B cell (primary cell): ENCODE measurements at regions not wholly inside any gene's neighbourhood (a gene's known extent, or its start where the extent isn't known, plus 50 kb on each side); places are given as distances from the start of the nearest gene placed in this dataset.

ENCODE experiments used
- ATAC-seq: fragments of 200-7000 bp; cut with Tn5 transposase; one replicate; pipeline ENCODE4 v1.10.0; 2021; ENCODE audit warnings: low read depth, mild to moderate bottlenecking, moderate number of reproducible peaks, moderate library complexity
- CTCF ChIA-PET: fragments of 350-600 bp; sonication (Branson Sonifier 250); formaldehyde crosslinking; loops from one replicate; lab custom pipeline; 2021; ENCODE audit warnings: antibody characterized with exemption, inconsistent platforms; lab: Charles Lee
- POLR2A ChIA-PET: fragments of 350-600 bp; sonication (Branson Sonifier 250); formaldehyde crosslinking; loops from one replicate; lab custom pipeline; 2021; ENCODE audit warnings: antibody characterized with exemption; lab: Charles Lee
- DNase-seq: peaks from one replicate; pipeline ENCODE4 v3.0.0; 2013
- H2AFZ ChIP-seq: 2 replicates; pipeline ENCODE4 v1.6.1; 2012; ENCODE audit warnings: mild to moderate bottlenecking, low read depth, low read length; ENCODE audit not compliant: insufficient read depth, poor library complexity, severe bottlenecking
- H3K27ac ChIP-seq, 2 donors: 1 replicate in 1 of 2; 2 replicates in 1 of 2; pipeline ENCODE4 v1.5.1; 2012 to 2013; ENCODE audit warnings: low read length in 2 of 2, mild to moderate bottlenecking in 2 of 2, moderate library complexity in 1 of 2
- H3K27me3 ChIP-seq, 4 experiments: fragments of 200-600 bp in 1 of 4; sonication (generic) in 1 of 4; replicated peaks in 1 of 4; 1 replicate in 2 of 4; 2 replicates in 2 of 4; pipeline versions ENCODE4 v1.6.1 to v1.7.0; 2013 to 2016; ENCODE audit warnings: low read length in 3 of 4, mild to moderate bottlenecking in 2 of 4, mixed read lengths in 1 of 4, moderate library complexity in 1 of 4; ENCODE audit not compliant: insufficient read depth in 4 of 4, control insufficient read depth in 3 of 4; ENCODE audit errors: control extremely low read depth in 1 of 4
- H3K36me3 ChIP-seq, 2 experiments: replicated peaks in 1 of 2; 1 replicate in 1 of 2; 2 replicates in 1 of 2; pipeline versions ENCODE4 v1.6.1 to v1.7.1; 2013; ENCODE audit warnings: low read length in 1 of 2; ENCODE audit not compliant: insufficient read depth in 2 of 2, control insufficient read depth in 1 of 2; ENCODE audit errors: control extremely low read depth in 1 of 2, extremely low read depth in 1 of 2
- H3K4me1 ChIP-seq, 2 donors: fragments of 200-600 bp in 1 of 2; sonication (generic) in 1 of 2; 1 replicate in 1 of 2; 2 replicates in 1 of 2; pipeline versions ENCODE4 v1.5.1 to v1.6.1; 2013 to 2017; ENCODE audit warnings: low read length in 2 of 2; ENCODE audit not compliant: control insufficient read depth in 2 of 2, insufficient read depth in 2 of 2
- H3K4me2 ChIP-seq: replicated peaks from 2 replicates; pipeline ENCODE3; 2012; ENCODE audit warnings: mild to moderate bottlenecking, low read depth, low read length; ENCODE audit not compliant: poor library complexity, severe bottlenecking
- H3K4me3 ChIP-seq, 5 experiments: fragments of 200-600 bp in 1 of 5; sonication (generic) in 1 of 5; 1 replicate in 3 of 5; 2 replicates in 2 of 5; pipeline versions ENCODE4 v1.5.1 to v1.7.0; 2011 to 2016; ENCODE audit warnings: low read length in 4 of 5, mild to moderate bottlenecking in 4 of 5, low read depth in 2 of 5, control low read depth in 1 of 5, moderate library complexity in 1 of 5; ENCODE audit not compliant: insufficient read depth in 1 of 5; ENCODE audit errors: control extremely low read depth in 1 of 5, extremely low read depth in 1 of 5
- H3K79me2 ChIP-seq: fragments of 200-600 bp; sonication (generic); one replicate; pipeline ENCODE4 v1.6.0; 2016; ENCODE audit warnings: low read length; ENCODE audit not compliant: control insufficient read depth, insufficient read depth
- H3K9ac ChIP-seq: fragments of 200-600 bp; sonication (generic); 2 replicates; pipeline ENCODE4 v1.6.1; 2017; ENCODE audit warnings: mild to moderate bottlenecking, low read length, moderate library complexity
- H3K9me3 ChIP-seq, 3 donors: one replicate each; pipeline versions ENCODE4 v1.6.1 to v1.7.1; 2013; ENCODE audit warnings: low read length in 2 of 3; ENCODE audit not compliant: control insufficient read depth in 2 of 3, insufficient read depth in 1 of 3; ENCODE audit errors: control extremely low read depth in 1 of 3
- H4K20me1 ChIP-seq: 2 replicates; pipeline ENCODE4 v1.6.0; 2012; ENCODE audit warnings: mild to moderate bottlenecking, low read length; ENCODE audit not compliant: insufficient read depth, control insufficient read depth, poor library complexity, severe bottlenecking
- H3K27ac Mint-ChIP-seq: one replicate; pipeline ENCODE4 v1.8.0; 2021; ENCODE audit warnings: mixed read lengths
- H3K27me3 Mint-ChIP-seq: one replicate; pipeline ENCODE4 v1.8.0; 2021; ENCODE audit warnings: mixed read lengths
- H3K4me1 Mint-ChIP-seq: one replicate; pipeline ENCODE4 v1.8.0; 2021; ENCODE audit warnings: mixed read lengths
- H3K4me3 Mint-ChIP-seq: one replicate; pipeline ENCODE4 v1.8.0; 2021; ENCODE audit warnings: mixed read lengths
- H3K9me3 Mint-ChIP-seq: one replicate; pipeline ENCODE4 v1.8.0; 2022; ENCODE audit warnings: mixed read lengths; ENCODE audit not compliant: insufficient read depth
- EZH2 ChIP-seq: IDR thresholded peaks from 2 replicates; pipeline ENCODE4 v1.6.1; 2012; ENCODE audit warnings: borderline replicate concordance, low read depth, mild to moderate bottlenecking, moderate library complexity, low read length; ENCODE audit not compliant: insufficient read depth, poor library complexity, severe bottlenecking
- WGBS: methylation state at CpG from one replicate; pipeline ENCODE4 v1.1.5; 2013; ENCODE audit warnings: missing lambda C conversion rate; ENCODE audit not compliant: insufficient coverage; 5-methylcytosine and 5-hydroxymethylcytosine counted together
- intact Hi-C: fragments of 100-400 bp; cut with micrococcal nuclease; formaldehyde crosslinking; loops from one replicate; pipeline ENCODE4 v1.10.0; 2022
- TF ChIP-seq, protein P1 (sequence below): fragments of 200-600 bp; IDR thresholded peaks from one replicate; pipeline ENCODE4 v1.8.0; 2022; ENCODE audit warnings: antibody characterized with exemption, mild to moderate bottlenecking

DNA sequence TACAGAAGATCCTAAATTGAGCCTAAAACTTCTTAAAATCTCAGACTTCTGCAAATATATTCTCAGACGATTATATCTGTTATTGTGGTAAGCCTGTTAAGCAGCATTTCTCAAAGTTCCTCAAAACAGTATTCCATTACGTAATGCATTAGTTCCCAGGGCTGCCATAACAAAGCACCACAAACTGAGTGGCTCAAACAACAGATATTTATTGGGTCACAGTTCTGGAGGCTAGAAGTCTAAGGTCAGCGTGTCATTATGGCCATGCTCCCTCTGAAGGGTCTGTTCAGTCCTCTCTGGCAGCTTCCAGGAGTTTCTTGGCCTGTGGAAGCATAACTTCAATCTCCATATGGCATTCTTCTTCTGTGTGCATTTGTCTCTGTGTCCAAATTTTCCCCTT lies 103.5 kb upstream of the ST6GALNAC5 start:
- ChIA-PET POLR2A (no interaction called here), CTCF (no interaction called here)
- H3K27ac ChIP-seq: no peak overlapping the region
- no peaks in the 10 kb centered on the region for H3K79me2 ChIP-seq
- no peak overlapping the region for H3K4me3 Mint-ChIP-seq
- intact Hi-C loops: no loop called here
- H3K4me1 Mint-ChIP-seq: no peaks in the 10 kb centered on the region
- H3K9me3 ChIP-seq: no peaks in the 10 kb centered on the region
- H3K36me3 ChIP-seq: no peaks in the 10 kb centered on the region
- peaks cover 5% of the 10 kb centered on the region for H3K27me3 Mint-ChIP-seq
- no peaks in the 10 kb centered on the region for H4K20me1 ChIP-seq
- H3K4me1 ChIP-seq: no peaks in the 10 kb centered on the region
- H3K9ac ChIP-seq: no peak overlapping the region
- TF ChIP-seq, protein P1, sequence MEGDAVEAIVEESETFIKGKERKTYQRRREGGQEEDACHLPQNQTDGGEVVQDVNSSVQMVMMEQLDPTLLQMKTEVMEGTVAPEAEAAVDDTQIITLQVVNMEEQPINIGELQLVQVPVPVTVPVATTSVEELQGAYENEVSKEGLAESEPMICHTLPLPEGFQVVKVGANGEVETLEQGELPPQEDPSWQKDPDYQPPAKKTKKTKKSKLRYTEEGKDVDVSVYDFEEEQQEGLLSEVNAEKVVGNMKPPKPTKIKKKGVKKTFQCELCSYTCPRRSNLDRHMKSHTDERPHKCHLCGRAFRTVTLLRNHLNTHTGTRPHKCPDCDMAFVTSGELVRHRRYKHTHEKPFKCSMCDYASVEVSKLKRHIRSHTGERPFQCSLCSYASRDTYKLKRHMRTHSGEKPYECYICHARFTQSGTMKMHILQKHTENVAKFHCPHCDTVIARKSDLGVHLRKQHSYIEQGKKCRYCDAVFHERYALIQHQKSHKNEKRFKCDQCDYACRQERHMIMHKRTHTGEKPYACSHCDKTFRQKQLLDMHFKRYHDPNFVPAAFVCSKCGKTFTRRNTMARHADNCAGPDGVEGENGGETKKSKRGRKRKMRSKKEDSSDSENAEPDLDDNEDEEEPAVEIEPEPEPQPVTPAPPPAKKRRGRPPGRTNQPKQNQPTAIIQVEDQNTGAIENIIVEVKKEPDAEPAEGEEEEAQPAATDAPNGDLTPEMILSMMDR: no peak
- no peak for TF ChIP-seq EZH2
- no peak overlapping the region for H3K27ac Mint-ChIP-seq
- H3K4me2 ChIP-seq: no peak overlapping the region
- no peak overlapping the region for H2AFZ ChIP-seq
- ATAC-seq (no peak), DNase-seq (no peak)
- H3K9me3 Mint-ChIP-seq: no peaks in the 10 kb centered on the region
- 58% methylated on average over 2 of the region's 3 CpGs for WGBS
- H3K27me3 ChIP-seq: peaks cover 0 to 2% (median 0%) of the 10 kb centered on the region in 4 experiments
- no peak overlapping the region for H3K4me3 ChIP-seq

DNA sequence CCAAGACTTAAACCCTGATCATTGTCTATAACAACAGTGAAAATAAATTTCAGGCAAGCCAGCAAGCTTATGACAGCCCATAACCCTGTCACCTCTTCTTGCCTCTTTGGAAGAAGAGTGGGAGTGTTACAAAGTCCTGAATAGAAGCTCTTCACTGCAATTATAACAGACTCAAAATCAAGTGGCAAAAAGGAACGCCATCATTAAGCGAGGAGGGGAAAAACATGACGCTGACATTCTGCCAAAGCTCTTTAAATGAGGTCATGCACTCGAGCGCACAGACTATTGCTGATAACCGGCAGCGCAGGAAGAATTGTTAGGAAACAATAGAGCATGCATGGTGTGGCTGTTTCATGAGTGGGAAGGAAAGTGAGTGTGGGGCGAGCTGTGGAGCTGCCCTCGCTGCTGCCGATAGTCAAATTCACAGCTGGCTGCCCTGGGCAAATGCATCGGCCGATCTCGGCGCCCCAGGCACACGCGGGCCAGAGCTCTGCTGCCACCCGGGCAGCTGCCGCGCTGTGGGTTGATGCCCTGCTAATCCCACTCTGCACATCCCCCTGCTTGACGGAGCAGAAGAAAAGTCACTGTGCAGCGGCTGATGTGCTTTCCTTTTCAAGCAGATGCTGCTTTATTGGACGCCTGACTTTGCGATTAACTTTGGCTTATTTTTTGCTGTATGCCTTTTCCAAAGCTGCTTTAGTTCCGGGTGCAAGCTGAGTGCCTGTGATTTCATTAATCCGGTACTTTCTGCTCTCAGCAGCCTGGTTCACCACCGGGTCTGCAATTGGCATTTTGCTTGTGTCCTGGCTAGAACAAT lies 102.4 kb upstream of the ST6GALNAC5 start:
- Histone ChIP-seq H4K20me1 (no peaks in the 10 kb centered on the region), H3K9me3 (no peaks in the 10 kb centered on the region), H3K27me3 (peaks cover 0 to 2% (median 0%) of the 10 kb centered on the region in 4 experiments), H3K79me2 (no peaks in the 10 kb centered on the region), H3K27ac (no peak overlapping the region), H3K4me1 (no peaks in the 10 kb centered on the region), H3K4me3 (no peak overlapping the region), H3K36me3 (no peaks in the 10 kb centered on the region), H3K4me2 (no peak overlapping the region), H3K9ac (no peak overlapping the region), H2AFZ (no peak overlapping the region)
- WGBS: 65% methylated on average over 26 of the region's 26 CpGs
- no peak overlapping the region for H3K27ac Mint-ChIP-seq
- ChIA-PET CTCF (no interaction called here), POLR2A (no interaction called here)
- H3K9me3 Mint-ChIP-seq: no peaks in the 10 kb centered on the region
- TF ChIP-seq EZH2: no peak
- TF ChIP-seq, protein P1: no peak
- H3K4me3 Mint-ChIP-seq: no peak overlapping the region
- peaks cover 5% of the 10 kb centered on the region for H3K27me3 Mint-ChIP-seq
- ATAC-seq (no peak), DNase-seq (no peak)
- no peaks in the 10 kb centered on the region for H3K4me1 Mint-ChIP-seq
- intact Hi-C loops: no loop called here
